ENCODE measurements at regions not wholly inside any gene's neighbourhood (a gene's known extent, or its start where the extent isn't known, plus 50 kb on each side); places are given as distances from the start of the nearest gene placed in this dataset.
"Not testable (repeated sequence)": the region's sequence is repeated elsewhere in the genome, so short reads cannot be mapped to it uniquely, and the experiment has no call there.

DNA sequence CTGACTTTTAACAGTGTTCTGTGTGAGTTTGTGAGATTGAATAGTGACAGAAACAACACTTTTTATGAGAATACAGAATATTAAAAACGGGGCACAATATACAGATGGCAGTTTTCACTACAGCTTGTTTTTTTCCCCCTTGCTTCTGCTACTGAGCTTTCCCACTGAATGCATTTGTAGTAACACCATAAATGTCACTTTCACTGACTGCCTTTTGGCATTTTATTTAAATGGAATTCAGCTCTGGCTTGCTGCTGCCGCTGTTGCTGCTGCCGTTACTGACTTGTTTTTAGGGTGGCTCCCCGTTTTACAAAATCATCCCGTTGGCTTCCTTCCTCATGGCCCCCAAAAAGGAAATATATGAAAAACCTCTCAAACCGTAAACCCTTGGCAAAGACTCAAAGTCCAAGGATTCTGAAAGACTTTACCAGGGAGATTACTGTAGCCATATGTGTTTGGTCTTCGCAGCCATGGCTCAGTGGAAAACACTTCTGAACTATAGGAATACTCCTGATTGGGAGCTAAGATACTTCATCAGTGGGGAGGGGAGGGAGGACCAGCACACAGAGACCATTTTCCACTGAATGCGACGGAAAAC lies 151.0 kb downstream of the NUF2 start:
- H3K36me3 ChIP-seq (ENCODE audit: control insufficient read depth, insufficient read depth, low read length) = no peaks in the 10 kb centered on the region
- no CpG with 5 or more reads among the region's 9 CpGs for WGBS (ENCODE audit: insufficient coverage, low lambda C conversion rate)
- H3K27ac ChIP-seq (ENCODE audit: low read length) = peak overlapping the region; percentile 37
- DNase-seq = peak in 1 of 2 donors; percentile 26
- H3K9me3 ChIP-seq (ENCODE audit: control insufficient read depth, low read depth, low read length) = no peaks in the 10 kb centered on the region
- H3K4me1 ChIP-seq (ENCODE audit: control insufficient read depth, insufficient read depth, low read length) = peaks cover 12% of the 10 kb centered on the region
- H3K27me3 ChIP-seq (ENCODE audit: control insufficient read depth, insufficient read depth, low read length) = no peaks in the 10 kb centered on the region
- H3K4me3 ChIP-seq (ENCODE audit: low read length) = peak overlapping the region; percentile 3

DNA sequence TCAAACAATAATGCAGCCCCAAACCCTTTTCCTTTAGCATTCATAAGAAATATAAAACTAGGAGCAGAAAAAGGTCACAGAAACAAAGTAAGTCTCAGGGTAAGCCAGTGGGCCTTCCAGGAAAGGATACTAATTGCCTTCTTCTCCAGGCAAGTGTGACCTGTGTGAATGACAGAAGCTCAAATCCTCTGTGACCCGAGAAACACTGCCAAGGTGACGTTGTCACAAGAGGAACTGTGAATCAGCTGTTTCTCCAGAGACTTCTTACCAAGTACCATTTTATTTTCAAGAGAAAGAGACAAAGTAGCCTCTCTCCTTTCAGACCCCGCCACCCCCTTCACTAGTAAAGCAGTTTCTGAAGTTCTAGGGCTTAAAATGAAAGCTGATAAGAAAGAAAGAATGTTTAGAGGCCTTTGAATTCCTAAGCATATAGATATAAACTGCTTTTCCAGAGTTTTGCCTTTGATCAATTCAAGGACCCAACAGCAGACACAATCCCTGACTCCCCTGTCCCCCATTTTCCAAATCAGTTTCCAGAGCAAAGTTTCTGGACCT lies 155.6 kb downstream of the NUF2 start:
- no peaks in the 10 kb centered on the region for H3K9me3 ChIP-seq (ENCODE audit: control insufficient read depth, low read depth, low read length)
- WGBS (ENCODE audit: insufficient coverage, low lambda C conversion rate) = 40% methylated on average over 1 of the region's 3 CpGs
- no peak for DNase-seq
- H3K27me3 ChIP-seq (ENCODE audit: control insufficient read depth, insufficient read depth, low read length) = no peaks in the 10 kb centered on the region
- peaks cover 9% of the 10 kb centered on the region for H3K4me1 ChIP-seq (ENCODE audit: control insufficient read depth, insufficient read depth, low read length)
- no peak overlapping the region for H3K27ac ChIP-seq (ENCODE audit: low read length)
- no peaks in the 10 kb centered on the region for H3K36me3 ChIP-seq (ENCODE audit: control insufficient read depth, insufficient read depth, low read length)
- no peak overlapping the region for H3K4me3 ChIP-seq (ENCODE audit: low read length)

DNA sequence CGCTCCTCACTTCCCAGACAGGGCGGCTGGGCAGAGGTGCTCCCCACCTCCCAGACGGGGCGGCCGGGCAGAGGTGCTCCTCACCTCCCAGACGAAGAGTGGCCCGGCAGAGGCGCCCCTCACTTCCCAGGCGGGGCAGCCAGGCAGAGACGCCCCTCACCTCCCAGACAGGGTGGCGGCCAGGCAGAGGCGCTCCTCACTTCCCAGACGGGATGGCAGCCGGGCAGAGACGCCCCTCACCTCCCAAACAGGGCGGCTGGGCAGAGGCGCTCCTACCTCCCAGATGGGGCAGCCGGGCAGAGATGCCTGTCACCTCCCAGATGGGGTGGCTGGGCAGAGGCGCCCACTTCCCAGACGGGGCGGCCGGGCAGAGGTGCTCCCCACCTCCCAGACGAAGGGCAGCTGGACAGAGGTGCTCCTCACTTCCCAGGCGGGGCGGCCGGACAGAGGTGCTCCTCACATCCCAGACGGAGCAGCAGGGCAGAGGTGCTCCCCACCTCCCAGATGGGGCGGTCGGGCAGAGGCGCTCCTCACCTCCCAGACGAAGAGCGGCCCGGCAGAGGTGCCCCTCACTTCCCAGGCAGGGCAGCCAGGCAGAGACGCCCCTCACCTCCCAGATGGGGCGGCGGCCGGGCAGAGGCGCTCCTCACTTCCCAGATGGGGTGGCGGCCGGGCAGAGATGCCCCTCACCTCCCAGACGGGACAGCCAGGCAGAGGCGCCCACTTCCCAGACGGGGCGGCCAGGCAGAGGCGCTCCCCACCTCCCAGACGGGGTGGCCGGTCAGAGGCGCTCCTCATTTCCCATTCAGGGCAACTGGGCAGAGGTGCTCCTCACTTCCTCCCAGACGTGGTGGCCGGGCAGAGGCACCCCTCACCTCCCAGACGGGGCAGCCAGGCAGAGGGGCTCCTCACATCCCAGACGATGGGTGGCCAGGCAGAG lies 176.9 kb downstream of the NUF2 start:
- H3K27me3 ChIP-seq (ENCODE audit: control insufficient read depth, insufficient read depth, low read length); H3K4me3 ChIP-seq (ENCODE audit: low read length); H3K4me1 ChIP-seq (ENCODE audit: control insufficient read depth, insufficient read depth, low read length); H3K27ac ChIP-seq (ENCODE audit: low read length); H3K36me3 ChIP-seq (ENCODE audit: control insufficient read depth, insufficient read depth, low read length); DNase-seq: not testable (repeated sequence)
- H3K9me3 ChIP-seq (ENCODE audit: control insufficient read depth, low read depth, low read length) = peaks cover 18% of the 10 kb centered on the region
- no CpG with 5 or more reads among the region's 52 CpGs for WGBS (ENCODE audit: insufficient coverage, low lambda C conversion rate)

DNA sequence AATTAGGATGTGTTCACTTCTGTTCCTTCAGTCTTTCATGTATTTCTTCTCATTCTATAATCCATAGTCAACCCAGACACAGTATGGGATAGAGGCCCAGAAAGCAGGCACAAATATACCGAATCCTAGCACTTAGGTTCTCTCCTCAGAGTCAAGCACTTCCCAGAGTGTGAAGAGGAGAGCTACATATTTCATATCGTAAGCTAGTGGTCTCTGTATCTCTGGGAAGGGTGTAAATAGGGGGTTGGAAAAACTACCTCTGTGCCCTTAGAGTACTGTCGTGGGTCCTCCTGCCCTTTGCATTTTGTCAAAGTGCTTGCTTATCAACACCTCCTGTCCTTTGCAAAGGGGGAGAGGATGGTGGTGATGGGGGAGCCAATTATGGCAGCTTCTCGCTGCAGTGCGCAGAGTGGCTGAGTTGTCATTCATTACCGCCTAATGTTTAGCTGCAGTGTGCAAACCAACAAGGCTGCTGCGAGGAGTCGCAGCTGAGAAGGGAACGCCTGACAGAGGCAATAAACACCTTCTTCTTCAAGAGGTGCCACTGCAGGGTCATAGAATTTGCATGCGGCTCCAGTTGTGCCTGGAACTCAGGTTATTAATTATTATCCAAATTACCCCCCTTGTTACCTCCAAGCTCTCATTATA lies 182.7 kb downstream of the NUF2 start:
- DNase-seq = no peak
- Histone ChIP-seq H3K36me3 (ENCODE audit: control insufficient read depth, insufficient read depth, low read length) (no peaks in the 10 kb centered on the region), H3K4me1 (ENCODE audit: control insufficient read depth, insufficient read depth, low read length) (no peaks in the 10 kb centered on the region), H3K9me3 (ENCODE audit: control insufficient read depth, low read depth, low read length) (peaks cover 4% of the 10 kb centered on the region), H3K27ac (ENCODE audit: low read length) (no peak overlapping the region), H3K4me3 (ENCODE audit: low read length) (no peak overlapping the region), H3K27me3 (ENCODE audit: control insufficient read depth, insufficient read depth, low read length) (no peaks in the 10 kb centered on the region)
- WGBS (ENCODE audit: insufficient coverage, low lambda C conversion rate) = no CpG with 5 or more reads among the region's 10 CpGs

DNA sequence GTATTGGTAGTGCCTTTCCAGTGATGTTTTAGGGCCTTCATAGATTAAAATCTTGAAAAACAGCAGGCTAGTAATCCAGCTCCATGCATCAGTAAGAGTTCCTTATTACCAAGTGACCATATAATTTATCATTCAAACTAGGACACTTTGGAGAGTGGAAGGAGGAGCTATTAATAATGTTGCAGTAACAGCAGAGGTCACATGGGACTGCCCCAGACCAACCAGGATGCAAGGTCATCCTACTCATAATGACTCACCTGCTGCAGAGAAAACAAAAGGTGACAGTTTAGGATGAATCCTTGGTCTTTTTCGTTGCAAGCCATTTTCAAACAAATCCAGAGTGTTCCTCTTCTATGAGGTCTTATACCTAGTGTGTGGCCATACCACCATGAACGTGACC lies 187.4 kb downstream of the NUF2 start:
- no peaks in the 10 kb centered on the region for H3K36me3 ChIP-seq (ENCODE audit: control insufficient read depth, insufficient read depth, low read length)
- H3K27me3 ChIP-seq (ENCODE audit: control insufficient read depth, insufficient read depth, low read length) = no peaks in the 10 kb centered on the region
- H3K4me1 ChIP-seq (ENCODE audit: control insufficient read depth, insufficient read depth, low read length) = no peaks in the 10 kb centered on the region
- DNase-seq = no peak
- H3K9me3 ChIP-seq (ENCODE audit: control insufficient read depth, low read depth, low read length) = no peaks in the 10 kb centered on the region
- no peak overlapping the region for H3K27ac ChIP-seq (ENCODE audit: low read length)
- 86% methylated on average over 1 of the region's 2 CpGs for WGBS (ENCODE audit: insufficient coverage, low lambda C conversion rate)
- H3K4me3 ChIP-seq (ENCODE audit: low read length) = no peak overlapping the region

DNA sequence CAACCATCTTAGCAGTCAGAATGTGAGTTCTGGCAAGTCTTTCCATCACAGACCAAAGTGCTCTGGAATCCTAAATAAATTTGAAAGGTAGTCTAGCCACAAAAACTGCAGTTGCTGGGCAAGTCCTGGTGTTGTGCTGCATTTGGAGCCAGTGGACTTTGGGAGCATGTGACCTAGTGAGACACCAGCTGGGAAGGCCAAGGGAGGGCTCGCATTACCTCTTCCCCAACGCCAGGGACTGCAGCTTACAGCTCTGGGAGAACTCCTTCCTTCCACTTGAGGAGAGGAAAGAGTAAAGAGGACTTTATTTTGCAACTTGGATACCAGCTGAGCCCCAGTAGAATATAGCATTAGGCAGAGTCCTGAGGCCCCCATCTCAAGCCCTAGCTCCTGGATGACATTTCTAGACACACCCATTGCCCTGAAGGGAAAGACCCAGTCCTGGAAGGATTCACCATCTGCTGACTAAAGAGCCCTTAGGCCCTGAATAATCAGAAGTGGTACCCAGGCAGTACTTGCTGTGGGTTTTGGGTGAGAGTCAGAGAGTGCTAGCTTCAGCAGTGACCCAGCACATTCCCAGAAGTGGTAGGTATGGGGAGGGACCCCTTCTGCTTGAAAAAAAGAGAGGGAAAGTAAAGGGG lies 190.7 kb downstream of the NUF2 start:
- Histone ChIP-seq H3K27ac (ENCODE audit: low read length) (no peak overlapping the region), H3K4me3 (ENCODE audit: low read length) (no peak overlapping the region), H3K36me3 (ENCODE audit: control insufficient read depth, insufficient read depth, low read length) (no peaks in the 10 kb centered on the region), H3K9me3 (ENCODE audit: control insufficient read depth, low read depth, low read length) (no peaks in the 10 kb centered on the region), H3K27me3 (ENCODE audit: control insufficient read depth, insufficient read depth, low read length) (no peaks in the 10 kb centered on the region), H3K4me1 (ENCODE audit: control insufficient read depth, insufficient read depth, low read length) (no peaks in the 10 kb centered on the region)
- WGBS (ENCODE audit: insufficient coverage, low lambda C conversion rate) = no CpG with 5 or more reads among the region's 2 CpGs
- DNase-seq = no peak

DNA sequence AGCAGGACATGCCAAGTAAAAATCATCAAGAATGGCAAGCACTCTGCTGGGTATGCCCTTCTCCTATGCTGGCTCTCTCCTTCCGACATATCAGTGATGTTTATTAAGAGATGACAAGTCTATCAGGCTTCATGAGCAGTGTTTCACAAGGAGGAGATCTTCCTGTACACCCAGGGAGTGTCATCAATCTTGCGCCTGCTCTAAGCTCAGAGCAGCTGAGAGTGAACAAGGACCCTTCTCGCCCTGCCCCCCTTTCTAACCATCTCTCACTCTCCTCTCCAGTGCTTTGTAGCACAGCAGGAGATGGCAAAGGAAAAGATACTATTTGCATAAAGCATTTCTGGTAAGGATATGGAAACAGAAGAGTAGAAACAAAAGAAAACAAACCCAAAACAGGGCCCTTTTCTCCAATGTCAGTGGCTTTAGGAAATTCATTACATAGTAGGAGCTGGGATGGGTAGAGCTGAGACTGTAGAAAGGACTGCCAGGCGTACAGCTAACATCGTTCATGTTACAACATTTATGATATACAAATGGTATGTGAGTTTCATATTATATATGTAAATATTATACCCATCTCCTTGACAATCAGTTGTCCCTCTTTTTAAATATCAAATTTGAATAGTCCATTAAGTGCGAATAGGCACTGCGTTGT lies 201.7 kb downstream of the NUF2 start:
- Histone ChIP-seq H3K36me3 (ENCODE audit: control insufficient read depth, insufficient read depth, low read length) (no peaks in the 10 kb centered on the region), H3K27ac (ENCODE audit: low read length) (no peak overlapping the region), H3K4me1 (ENCODE audit: control insufficient read depth, insufficient read depth, low read length) (no peaks in the 10 kb centered on the region), H3K9me3 (ENCODE audit: control insufficient read depth, low read depth, low read length) (no peaks in the 10 kb centered on the region), H3K27me3 (ENCODE audit: control insufficient read depth, insufficient read depth, low read length) (no peaks in the 10 kb centered on the region), H3K4me3 (ENCODE audit: low read length) (no peak overlapping the region)
- WGBS (ENCODE audit: insufficient coverage, low lambda C conversion rate) = 100% methylated on average over 1 of the region's 7 CpGs
- no peak for DNase-seq

DNA sequence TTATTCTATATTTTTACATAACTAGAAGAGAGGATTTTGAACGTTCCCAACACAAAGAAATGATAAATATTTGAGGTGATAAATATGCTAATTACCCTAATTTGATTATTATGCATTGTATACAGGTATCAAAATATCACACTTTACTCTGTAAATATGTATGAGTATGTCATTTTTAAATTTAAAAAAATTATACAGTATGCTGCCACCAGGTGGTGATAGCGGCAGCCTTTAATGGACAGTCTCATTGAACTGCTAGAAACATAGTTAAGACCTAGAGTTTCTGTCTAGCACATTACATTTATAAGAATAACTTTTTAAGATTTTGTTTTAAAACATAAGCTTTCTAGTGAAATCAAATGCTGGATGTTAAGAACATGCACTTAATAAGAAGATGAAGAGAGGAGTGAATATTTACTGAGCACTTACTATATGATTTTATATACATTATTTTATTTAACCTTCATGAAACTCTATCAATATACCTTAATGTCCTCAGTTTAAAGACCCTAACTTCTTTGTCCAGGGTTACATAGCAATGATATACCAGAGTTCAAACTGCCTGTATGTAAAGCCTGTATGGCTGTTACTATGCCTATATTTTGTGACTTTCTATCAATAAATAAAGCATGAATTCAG lies 207.1 kb downstream of the NUF2 start:
- WGBS (ENCODE audit: insufficient coverage, low lambda C conversion rate) = 38% methylated on average over 2 of the region's 2 CpGs
- H3K27ac ChIP-seq (ENCODE audit: low read length) = no peak overlapping the region
- H3K27me3 ChIP-seq (ENCODE audit: control insufficient read depth, insufficient read depth, low read length) = no peaks in the 10 kb centered on the region
- no peak for DNase-seq
- H3K4me1 ChIP-seq (ENCODE audit: control insufficient read depth, insufficient read depth, low read length) = no peaks in the 10 kb centered on the region
- no peak overlapping the region for H3K4me3 ChIP-seq (ENCODE audit: low read length)
- H3K36me3 ChIP-seq (ENCODE audit: control insufficient read depth, insufficient read depth, low read length) = no peaks in the 10 kb centered on the region
- no peaks in the 10 kb centered on the region for H3K9me3 ChIP-seq (ENCODE audit: control insufficient read depth, low read depth, low read length)

DNA sequence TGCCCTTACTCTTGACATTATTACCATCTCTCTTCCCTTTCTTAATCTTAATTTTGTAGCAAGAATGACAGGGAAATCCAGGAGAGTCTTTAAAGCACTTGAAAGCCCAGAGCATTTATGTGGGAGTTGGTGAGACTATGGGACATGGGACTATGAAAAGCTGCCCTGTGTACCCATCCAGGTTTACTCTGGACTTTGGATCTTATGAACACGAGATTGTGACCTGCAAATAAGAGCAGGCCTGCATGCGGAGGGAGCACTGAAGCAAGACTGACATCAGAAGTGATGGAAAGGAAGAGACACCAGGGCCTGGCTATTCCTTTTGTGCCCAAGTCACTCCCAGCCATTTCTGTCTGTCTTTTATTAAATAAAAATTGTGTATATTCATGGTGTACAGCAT lies 209.6 kb downstream of the NUF2 start:
- no CpG with 5 or more reads among the region's 2 CpGs for WGBS (ENCODE audit: insufficient coverage, low lambda C conversion rate)
- H3K27ac ChIP-seq (ENCODE audit: low read length) = no peak overlapping the region

More for the DNA sequence above, 209.6 kb downstream of the NUF2 start:
- no peaks in the 10 kb centered on the region for H3K4me1 ChIP-seq (ENCODE audit: control insufficient read depth, insufficient read depth, low read length)
- no peaks in the 10 kb centered on the region for H3K36me3 ChIP-seq (ENCODE audit: control insufficient read depth, insufficient read depth, low read length)
- H3K9me3 ChIP-seq (ENCODE audit: control insufficient read depth, low read depth, low read length) = no peaks in the 10 kb centered on the region
- H3K4me3 ChIP-seq (ENCODE audit: low read length) = no peak overlapping the region
- DNase-seq = peak; percentile 14 to 42
- no peaks in the 10 kb centered on the region for H3K27me3 ChIP-seq (ENCODE audit: control insufficient read depth, insufficient read depth, low read length)

Data from large intestine (tissue), 3 donors.